SJCRH30 (cell line): ENCODE measurements at regions not wholly inside any gene's neighbourhood (a gene's known extent, or its start where the extent isn't known, plus 50 kb on each side); places are given as distances from the start of the nearest gene placed in this dataset.

ENCODE experiments used
- DNase-seq, 2 experiments: peaks; one replicate each; pipeline ENCODE4 v3.0.0-alpha.2; 2015 to 2020
- H3K27ac ChIP-seq: fragments of 250-450 bp; sonication (Bioruptor Pico); 2 replicates; pipeline ENCODE4 v1.5.1; 2020; ENCODE audit warnings: mild to moderate bottlenecking, moderate library complexity
- H3K27me3 ChIP-seq: fragments of 250-450 bp; sonication (Bioruptor Pico); 2 replicates; pipeline ENCODE4 v1.5.1; 2020; ENCODE audit warnings: mild to moderate bottlenecking, moderate library complexity
- H3K36me3 ChIP-seq: fragments of 250-450 bp; sonication (Bioruptor Pico); 2 replicates; pipeline ENCODE4 v1.5.1; 2020; ENCODE audit warnings: mild to moderate bottlenecking, moderate library complexity
- H3K4me1 ChIP-seq: fragments of 250-450 bp; sonication (Bioruptor Pico); 2 replicates; pipeline ENCODE4 v1.5.1; 2020; ENCODE audit warnings: mild to moderate bottlenecking, moderate library complexity
- H3K4me3 ChIP-seq: fragments of 250-450 bp; sonication (Bioruptor Pico); 2 replicates; pipeline ENCODE4 v1.5.1; 2020; ENCODE audit warnings: mild to moderate bottlenecking, moderate library complexity
- H3K9me3 ChIP-seq: fragments of 250-450 bp; sonication (Bioruptor Pico); replicated peaks from 2 replicates; pipeline ENCODE4 v1.5.1; 2020; ENCODE audit warnings: mild to moderate bottlenecking, moderate library complexity

DNA sequence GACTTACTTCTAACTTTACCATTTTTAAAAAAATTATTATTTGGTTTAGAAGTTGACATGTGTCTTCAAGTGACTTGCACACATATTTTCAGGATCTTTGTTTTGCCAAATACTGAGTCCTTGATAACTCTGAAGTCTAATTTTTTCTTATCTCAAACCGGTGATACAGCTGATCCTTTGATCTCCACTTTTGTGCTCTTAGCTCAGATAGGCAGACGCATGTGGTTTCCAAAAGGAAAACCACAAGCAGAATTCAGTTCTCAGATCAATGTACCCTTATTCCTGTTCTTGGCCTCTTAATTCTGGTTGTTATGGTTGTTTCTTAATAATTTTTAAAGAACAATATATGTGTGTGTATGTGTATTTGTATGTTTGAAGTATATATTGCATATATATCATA, 238.3 kb upstream of the EDIL3 start:
- Histone ChIP-seq H3K9me3 (no peaks in the 10 kb centered on the region), H3K4me1 (no peaks in the 10 kb centered on the region), H3K27me3 (no peaks in the 10 kb centered on the region), H3K4me3 (no peak overlapping the region), H3K36me3 (no peaks in the 10 kb centered on the region), H3K27ac (no peak overlapping the region)
- peak in 1 of 2 experiments; percentile 25 for DNase-seq

DNA sequence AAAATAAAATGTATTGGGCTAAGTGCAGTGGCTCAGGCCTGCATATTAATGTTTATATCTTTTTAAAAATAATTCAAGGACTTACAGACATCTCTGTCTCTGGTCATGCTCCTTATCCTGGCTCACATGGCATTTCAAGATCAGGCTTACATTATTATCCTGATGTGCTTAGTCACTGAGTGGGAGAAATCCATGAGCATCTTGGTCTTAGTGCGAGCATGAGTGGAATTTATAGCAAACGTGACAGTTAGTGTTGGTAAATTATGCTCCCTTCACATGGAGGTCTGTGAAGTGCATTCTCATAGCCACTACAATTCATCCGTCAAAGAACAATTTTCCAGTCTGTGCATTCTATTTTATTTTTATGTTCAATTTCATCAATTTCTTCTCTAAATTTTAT, 237.8 kb upstream of the EDIL3 start:
- no peaks in the 10 kb centered on the region for H3K9me3 ChIP-seq
- H3K27me3 ChIP-seq = no peaks in the 10 kb centered on the region
- no peak for DNase-seq
- H3K4me1 ChIP-seq = no peaks in the 10 kb centered on the region
- no peaks in the 10 kb centered on the region for H3K36me3 ChIP-seq
- no peak overlapping the region for H3K4me3 ChIP-seq
- no peak overlapping the region for H3K27ac ChIP-seq

DNA sequence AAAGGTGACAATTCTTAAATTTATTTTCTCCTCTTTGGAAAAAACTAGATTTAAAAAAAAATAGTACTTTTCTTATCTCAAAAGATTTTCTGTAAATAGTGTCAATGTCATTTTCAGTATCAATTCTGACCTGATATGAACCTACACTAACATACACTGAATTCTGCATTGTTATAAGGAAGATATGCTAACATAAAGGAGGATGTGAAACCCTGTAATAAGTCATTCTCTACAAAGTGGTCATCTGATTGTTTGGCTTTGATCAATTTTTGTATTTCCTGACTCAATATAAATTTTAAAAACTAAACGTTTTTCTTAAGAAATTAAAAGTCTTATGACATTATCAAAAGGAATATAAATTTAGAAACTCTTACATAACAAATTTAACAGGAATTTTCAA, 233.6 kb upstream of the EDIL3 start:
- Histone ChIP-seq H3K9me3 (no peaks in the 10 kb centered on the region), H3K36me3 (no peaks in the 10 kb centered on the region), H3K27ac (no peak overlapping the region), H3K27me3 (no peaks in the 10 kb centered on the region), H3K4me3 (no peak overlapping the region), H3K4me1 (no peaks in the 10 kb centered on the region)
- no peak for DNase-seq

DNA sequence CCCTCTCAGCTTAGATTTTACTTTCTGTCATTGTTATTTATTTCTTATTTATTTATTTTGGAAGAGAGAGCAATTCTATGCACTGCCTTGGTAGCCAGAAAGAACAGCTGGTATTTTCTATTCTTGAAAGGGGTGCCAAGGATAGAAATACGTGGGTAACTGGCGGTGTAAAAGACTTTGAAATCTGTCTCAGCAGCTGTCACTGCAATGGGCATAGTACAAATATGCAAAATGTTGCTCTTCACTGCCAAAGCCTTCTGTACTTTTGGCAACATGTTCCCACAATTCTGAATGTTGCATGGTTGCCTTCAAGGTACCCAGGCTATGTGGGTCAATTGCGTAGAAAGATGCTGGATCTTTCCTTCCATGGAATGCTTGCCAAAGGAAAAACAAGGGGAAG, 230.2 kb upstream of the EDIL3 start:
- H3K27ac ChIP-seq = no peak overlapping the region
- no peaks in the 10 kb centered on the region for H3K4me1 ChIP-seq
- H3K4me3 ChIP-seq = no peak overlapping the region
- DNase-seq = peak in 1 of 2 experiments; percentile 18
- no peaks in the 10 kb centered on the region for H3K9me3 ChIP-seq
- no peaks in the 10 kb centered on the region for H3K36me3 ChIP-seq
- H3K27me3 ChIP-seq = no peaks in the 10 kb centered on the region

DNA sequence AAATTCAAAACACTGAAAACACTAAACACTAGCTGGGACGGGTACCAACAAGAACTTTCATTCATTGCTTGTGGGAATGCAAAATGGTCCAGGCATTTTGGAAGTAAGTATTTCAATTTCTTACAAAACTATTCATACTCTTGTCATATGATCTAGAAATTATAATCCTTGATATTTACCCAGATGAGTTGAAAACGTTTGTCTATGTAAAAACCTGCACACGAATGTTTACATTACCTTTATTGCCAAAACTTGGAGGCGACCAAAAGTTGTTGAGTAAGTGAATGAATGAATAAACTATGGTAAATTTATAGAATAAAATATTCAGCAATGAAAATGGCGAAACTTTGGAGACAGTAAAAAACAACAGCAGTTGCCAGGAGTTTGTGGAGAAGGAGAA, 222.1 kb upstream of the EDIL3 start:
- DNase-seq = no peak
- no peak overlapping the region for H3K27ac ChIP-seq
- no peaks in the 10 kb centered on the region for H3K27me3 ChIP-seq
- no peak overlapping the region for H3K4me3 ChIP-seq
- no peaks in the 10 kb centered on the region for H3K36me3 ChIP-seq
- no peaks in the 10 kb centered on the region for H3K4me1 ChIP-seq
- H3K9me3 ChIP-seq = no peaks in the 10 kb centered on the region

DNA sequence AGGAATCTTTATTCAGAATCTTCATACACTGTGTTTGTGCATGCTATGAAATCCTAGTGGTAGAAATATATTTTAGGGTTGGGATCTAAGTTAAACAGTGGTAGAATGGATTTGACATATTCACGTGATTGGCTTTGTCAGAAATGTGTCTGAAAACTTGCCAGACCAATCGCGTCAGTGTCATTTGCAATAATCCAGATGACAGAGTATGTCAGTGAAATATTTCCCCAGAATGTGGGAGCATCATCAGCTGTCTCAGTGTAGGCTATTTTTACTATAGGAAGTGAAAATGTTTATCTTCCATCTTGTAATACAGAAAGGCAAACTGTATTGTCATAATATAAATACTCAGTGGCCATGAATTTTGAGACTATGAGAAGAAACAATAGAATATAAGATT, 220.6 kb upstream of the EDIL3 start:
- Histone ChIP-seq H3K4me3 (no peak overlapping the region), H3K4me1 (no peaks in the 10 kb centered on the region), H3K9me3 (no peaks in the 10 kb centered on the region), H3K36me3 (no peaks in the 10 kb centered on the region), H3K27me3 (no peaks in the 10 kb centered on the region), H3K27ac (no peak overlapping the region)
- no peak for DNase-seq

DNA sequence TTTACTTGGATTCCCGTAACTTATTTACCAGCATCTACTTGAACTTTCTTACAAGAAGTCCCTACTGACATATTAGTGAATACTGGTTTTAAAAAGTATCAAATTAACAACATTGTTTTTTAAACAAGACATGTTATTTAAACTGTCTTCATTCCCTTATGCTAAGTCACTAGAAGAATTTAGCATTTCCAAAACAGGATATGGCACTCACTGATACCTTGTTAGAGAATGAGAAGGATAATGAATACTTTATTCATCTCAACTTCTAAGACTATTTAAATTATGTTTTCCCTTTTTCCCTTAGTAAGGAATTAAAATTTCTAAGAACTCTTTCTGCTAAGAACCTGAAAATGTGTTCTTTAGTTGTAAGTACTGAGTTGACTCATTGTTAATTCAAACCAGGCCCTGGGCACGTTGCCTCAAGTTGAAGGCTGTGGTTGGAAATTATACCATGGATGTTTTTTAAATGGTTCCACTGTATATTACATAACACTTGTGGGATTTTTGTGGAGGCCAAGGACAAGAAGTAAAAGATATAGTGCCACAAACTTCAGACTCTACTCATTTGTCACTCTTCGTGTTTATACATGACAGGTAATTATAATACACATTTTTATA, 219.0 kb upstream of the EDIL3 start:
- Histone ChIP-seq H3K4me1 (no peaks in the 10 kb centered on the region), H3K4me3 (no peak overlapping the region), H3K27me3 (no peaks in the 10 kb centered on the region), H3K27ac (no peak overlapping the region), H3K9me3 (no peaks in the 10 kb centered on the region), H3K36me3 (no peaks in the 10 kb centered on the region)
- DNase-seq = peak in 1 of 2 experiments; percentile 5

DNA sequence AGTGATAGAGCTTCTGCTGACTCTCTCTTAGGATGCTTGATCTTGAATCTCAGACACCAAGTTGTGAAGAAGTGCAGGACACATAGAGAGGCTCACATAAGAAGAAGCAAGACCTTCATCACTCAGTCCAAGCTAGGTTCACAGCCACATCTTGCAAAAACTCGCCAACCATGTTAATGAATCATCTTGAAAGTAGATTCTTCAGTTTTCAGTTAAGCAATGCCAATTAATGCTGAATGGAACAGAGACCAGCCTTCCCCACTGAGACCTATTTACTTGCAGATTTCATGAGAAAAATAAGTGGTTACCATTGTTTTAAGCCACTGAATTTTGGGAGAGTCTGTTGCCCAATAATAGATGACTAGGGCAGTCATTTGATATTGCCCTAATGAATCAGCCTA, 217.7 kb upstream of the EDIL3 start:
- Histone ChIP-seq H3K27ac (no peak overlapping the region), H3K27me3 (no peaks in the 10 kb centered on the region), H3K4me3 (no peak overlapping the region), H3K36me3 (no peaks in the 10 kb centered on the region), H3K4me1 (no peaks in the 10 kb centered on the region), H3K9me3 (no peaks in the 10 kb centered on the region)
- no peak for DNase-seq

DNA sequence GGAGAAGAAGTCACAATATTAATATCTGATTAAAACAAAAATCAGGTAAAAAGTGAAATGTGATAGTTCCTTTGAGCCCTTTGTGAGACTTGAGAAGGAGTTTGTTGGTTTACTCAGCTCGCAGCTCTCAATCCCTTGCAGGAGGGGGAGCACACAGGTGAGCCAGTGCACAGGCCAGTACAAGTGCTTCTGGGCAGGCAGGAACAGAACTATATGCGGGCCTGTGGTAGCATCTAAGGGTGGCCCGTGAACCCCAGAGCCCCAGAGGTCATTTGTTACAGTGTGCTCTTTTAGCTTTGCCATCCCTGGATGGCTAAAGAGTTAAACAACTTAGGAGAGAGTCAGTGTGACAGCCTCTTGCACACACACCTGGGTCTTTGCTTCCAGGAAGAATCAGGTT, 215.3 kb upstream of the EDIL3 start:
- H3K27me3 ChIP-seq = no peaks in the 10 kb centered on the region
- H3K36me3 ChIP-seq = no peaks in the 10 kb centered on the region
- no peak overlapping the region for H3K27ac ChIP-seq
- no peaks in the 10 kb centered on the region for H3K4me1 ChIP-seq
- DNase-seq = no peak
- H3K9me3 ChIP-seq = no peaks in the 10 kb centered on the region
- H3K4me3 ChIP-seq = no peak overlapping the region

DNA sequence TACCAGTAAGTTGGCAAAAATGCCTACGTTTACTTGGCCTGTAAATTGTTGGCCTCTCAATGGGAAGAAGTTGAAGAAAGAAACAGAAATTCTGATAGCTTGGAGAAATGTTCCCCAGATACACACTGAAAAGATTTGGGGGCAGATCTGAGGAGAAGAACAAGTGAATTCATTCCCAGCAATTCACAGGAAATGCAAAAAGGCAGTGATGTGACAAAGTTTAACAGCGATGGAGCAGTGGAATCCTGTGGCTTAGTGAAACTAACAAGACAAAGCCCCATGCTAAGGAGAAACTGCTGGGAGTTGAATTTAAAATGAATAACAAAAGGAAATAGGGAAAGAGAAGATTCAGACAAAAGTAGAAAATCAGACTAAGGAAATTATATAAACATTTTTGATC, 213.2 kb upstream of the EDIL3 start:
- Histone ChIP-seq H3K4me1 (no peaks in the 10 kb centered on the region), H3K36me3 (no peaks in the 10 kb centered on the region), H3K4me3 (no peak overlapping the region), H3K27ac (no peak overlapping the region), H3K9me3 (no peaks in the 10 kb centered on the region), H3K27me3 (no peaks in the 10 kb centered on the region)
- no peak for DNase-seq

DNA sequence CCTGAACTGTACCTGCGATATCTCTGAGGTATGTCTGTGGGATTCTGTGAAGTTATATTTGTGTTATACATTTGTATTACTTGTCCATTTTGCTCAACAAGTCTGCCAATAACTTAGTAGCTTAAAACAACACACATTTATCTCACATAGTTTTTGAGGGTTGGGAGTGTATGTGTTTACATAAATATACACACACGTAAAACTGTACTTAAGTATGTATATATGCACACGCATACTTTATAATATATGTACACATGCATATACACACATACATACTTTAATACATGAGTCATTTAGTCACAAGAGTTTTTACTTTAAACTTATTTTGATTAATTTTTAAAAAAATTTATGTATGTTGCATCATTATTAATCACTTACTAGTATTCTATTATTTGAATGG, 205.9 kb upstream of the EDIL3 start:
- Histone ChIP-seq H3K4me1 (no peaks in the 10 kb centered on the region), H3K27ac (no peak overlapping the region), H3K9me3 (no peaks in the 10 kb centered on the region; the same call in 1 of the 2 replicates), H3K4me3 (no peak overlapping the region), H3K27me3 (no peaks in the 10 kb centered on the region), H3K36me3 (no peaks in the 10 kb centered on the region)
- DNase-seq = no peak

DNA sequence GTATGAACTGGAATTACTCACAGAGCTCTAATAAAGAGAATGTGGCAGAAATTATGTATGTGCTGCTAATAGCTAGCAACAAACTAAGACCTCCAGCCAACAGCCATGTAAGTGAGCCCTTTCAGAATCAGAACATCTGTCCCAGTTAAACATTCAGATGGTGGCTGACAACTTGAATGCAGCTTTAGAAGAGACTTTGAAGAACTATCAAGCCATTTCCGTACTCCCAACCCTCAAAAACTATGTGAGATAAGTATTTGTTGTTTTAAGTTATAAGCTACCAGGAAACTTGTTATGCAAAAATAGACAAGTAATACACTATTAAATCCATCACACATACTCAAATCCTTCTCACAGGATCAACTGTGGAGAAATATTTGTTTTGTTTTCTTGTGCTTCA, 205.2 kb upstream of the EDIL3 start:
- H3K4me3 ChIP-seq = no peak overlapping the region
- no peaks in the 10 kb centered on the region for H3K36me3 ChIP-seq
- H3K9me3 ChIP-seq = no peaks in the 10 kb centered on the region; the same call in 1 of the 2 replicates
- no peaks in the 10 kb centered on the region for H3K4me1 ChIP-seq
- no peak overlapping the region for H3K27ac ChIP-seq
- DNase-seq = no peak
- H3K27me3 ChIP-seq = no peaks in the 10 kb centered on the region

DNA sequence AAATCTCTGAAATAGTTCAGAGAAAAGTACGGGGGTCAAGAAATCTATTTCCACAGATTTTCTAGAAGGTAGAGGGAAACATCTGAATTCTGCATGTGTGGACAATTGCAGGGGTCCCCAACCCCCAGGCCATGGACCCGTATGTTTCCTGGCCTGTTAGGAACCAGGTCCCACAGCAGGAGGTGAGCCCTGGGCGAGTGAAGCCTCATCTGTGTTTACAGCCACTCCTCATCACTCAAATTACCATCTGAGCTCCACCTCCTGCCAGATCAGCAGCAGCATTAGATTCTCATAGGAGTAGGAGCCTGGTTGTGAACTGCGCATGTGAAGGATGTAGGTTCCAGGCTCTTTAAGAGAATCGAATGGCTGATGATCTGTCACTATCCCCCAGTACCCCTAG, 200.5 kb upstream of the EDIL3 start:
- H3K9me3 ChIP-seq = no peaks in the 10 kb centered on the region
- H3K4me1 ChIP-seq = no peaks in the 10 kb centered on the region
- H3K27me3 ChIP-seq = no peaks in the 10 kb centered on the region

DNA sequence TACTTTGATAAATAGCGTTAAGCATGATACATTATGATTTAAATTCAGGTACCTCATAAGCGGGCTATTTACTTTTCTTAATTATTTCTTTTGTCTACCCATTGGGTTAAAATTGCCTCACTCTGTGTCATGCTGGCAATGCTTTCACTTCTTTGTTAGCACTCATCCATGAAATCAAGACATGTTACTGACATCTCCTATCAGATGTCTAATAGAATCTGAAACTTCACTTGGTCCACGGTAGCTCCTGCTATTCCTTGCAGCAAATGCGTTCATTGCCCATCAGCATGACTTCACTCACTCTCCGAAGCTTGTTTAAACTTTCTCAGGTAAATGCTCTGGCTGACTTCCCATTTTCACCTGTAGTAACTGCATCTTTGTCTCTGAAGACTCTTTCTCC, 193.5 kb upstream of the EDIL3 start:
- no peaks in the 10 kb centered on the region for H3K27me3 ChIP-seq
- no peaks in the 10 kb centered on the region for H3K4me1 ChIP-seq
- H3K9me3 ChIP-seq = no peaks in the 10 kb centered on the region
- no peak overlapping the region for H3K27ac ChIP-seq
- DNase-seq = no peak
- H3K36me3 ChIP-seq = no peaks in the 10 kb centered on the region
- no peak overlapping the region for H3K4me3 ChIP-seq

More for the DNA sequence above, 200.5 kb upstream of the EDIL3 start:
- H3K27ac ChIP-seq = no peak overlapping the region
- H3K4me3 ChIP-seq = no peak overlapping the region
- no peak for DNase-seq
- no peaks in the 10 kb centered on the region for H3K36me3 ChIP-seq

DNA sequence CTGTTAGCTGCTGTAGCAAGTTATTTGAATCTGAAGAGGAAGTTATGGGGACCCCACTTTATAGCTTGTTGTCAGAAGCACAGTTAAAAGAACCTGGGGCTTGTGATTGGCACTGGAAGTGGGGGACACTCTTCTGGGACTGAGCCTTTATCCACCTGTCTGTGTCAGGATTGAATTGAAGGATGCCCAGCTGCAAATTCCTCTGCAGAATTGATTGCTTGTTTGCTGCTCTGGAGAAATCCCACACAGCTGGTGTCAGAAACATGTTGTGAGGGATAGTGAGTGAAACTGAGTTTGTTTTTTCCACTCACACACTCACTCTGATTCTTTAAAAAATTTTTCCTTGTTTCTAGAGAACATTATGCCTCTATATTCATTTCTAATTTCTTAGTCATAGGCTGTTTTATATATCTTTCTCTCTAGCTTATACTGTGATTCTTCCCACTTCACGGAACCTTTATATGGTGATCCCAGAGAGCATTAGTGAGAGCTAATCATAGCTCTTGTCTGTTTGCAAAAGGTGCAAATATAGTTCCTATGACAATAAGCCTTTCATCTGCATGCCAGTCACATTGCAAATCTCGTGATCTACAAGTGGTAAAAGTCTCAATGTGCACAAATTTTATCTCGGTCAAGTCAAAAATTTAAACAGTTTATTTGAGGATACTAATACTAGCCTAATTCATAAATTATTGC, 188.5 kb upstream of the EDIL3 start:
- DNase-seq = no peak
- H3K4me1 ChIP-seq = no peaks in the 10 kb centered on the region
- H3K27me3 ChIP-seq = no peaks in the 10 kb centered on the region
- H3K4me3 ChIP-seq = no peak overlapping the region
- no peaks in the 10 kb centered on the region for H3K36me3 ChIP-seq
- H3K9me3 ChIP-seq = no peaks in the 10 kb centered on the region
- no peak overlapping the region for H3K27ac ChIP-seq

DNA sequence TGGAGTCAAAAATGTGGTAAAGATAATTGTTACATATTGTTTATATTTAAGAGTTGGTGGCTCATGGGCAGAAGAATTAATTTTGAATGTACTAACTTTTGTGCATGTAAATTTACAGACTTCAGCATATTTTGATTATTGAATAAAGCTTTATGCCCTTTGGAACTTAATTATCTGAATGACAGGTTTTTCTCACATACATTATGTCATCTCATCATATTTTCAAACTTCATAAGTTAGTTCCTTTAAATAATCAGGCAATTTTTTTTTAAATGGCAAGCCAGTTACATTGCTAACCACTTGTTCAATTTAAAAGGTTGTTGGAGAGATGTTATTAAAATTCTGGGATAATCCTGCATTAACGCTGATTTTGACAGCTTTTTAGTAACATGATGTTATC, 184.6 kb upstream of the EDIL3 start:
- no peaks in the 10 kb centered on the region for H3K36me3 ChIP-seq
- H3K4me1 ChIP-seq = peaks cover 7% of the 10 kb centered on the region; the same call in 1 of the 2 replicates
- no peak overlapping the region for H3K27ac ChIP-seq
- no peaks in the 10 kb centered on the region for H3K9me3 ChIP-seq
- no peaks in the 10 kb centered on the region for H3K27me3 ChIP-seq
- no peak for DNase-seq
- no peak overlapping the region for H3K4me3 ChIP-seq
